ENCODE measurements at regions not wholly inside any gene's neighbourhood (a gene's known extent, or its start where the extent isn't known, plus 50 kb on each side); places are given as distances from the start of the nearest gene placed in this dataset.

GRCh38 chr10:85444868-85445267 is 921.7 kb downstream of the GRID1 start:
- DNase-seq (no peak), ATAC-seq (no peak), FAIRE-seq (no peak)
- H3K27me3 ChIP-seq = no peaks in the 10 kb centered on the region
- 90% methylated on average over 2 of the region's 2 CpGs for WGBS, 2 donors
- no peaks in the 10 kb centered on the region for H3K4me1 ChIP-seq
- H3K27ac ChIP-seq = no peak overlapping the region
- TF ChIP-seq CTCF (IDR thresholded peaks at IDR 0.05) = no peak
- intact Hi-C loops (cut with DNase I) = no loop called here
- no peaks in the 10 kb centered on the region for H3K36me3 ChIP-seq
- H3K4me3 ChIP-seq = no peak overlapping the region
- H3K9me3 ChIP-seq = no peaks in the 10 kb centered on the region

- ATAC-seq = no peak
- no peak overlapping the region for H3K27ac ChIP-seq
- TF ChIP-seq CTCF (IDR thresholded peaks at IDR 0.05) = no peak
- H3K36me3 ChIP-seq = no peaks in the 10 kb centered on the region
- H3K4me1 ChIP-seq = no peaks in the 10 kb centered on the region
- WGBS, 2 donors = 51 to 53% methylated on average over 2 of the region's 2 CpGs
- no peak for FAIRE-seq
- DNase-seq = no peak
- no peaks in the 10 kb centered on the region for H3K9me3 ChIP-seq
- no peak overlapping the region for H3K4me3 ChIP-seq
- H3K27me3 ChIP-seq = no peaks in the 10 kb centered on the region
- intact Hi-C loops (cut with DNase I) = no loop called here
Measured at GRCh38 chr10:85445702-85446101, 920.9 kb downstream of the GRID1 start.

GRCh38 chr10:85446827-85447226 is 919.8 kb downstream of the GRID1 start:
- no peaks in the 10 kb centered on the region for H3K27me3 ChIP-seq
- 60 to 61% methylated on average over 2 of the region's 2 CpGs for WGBS, 2 donors
- ATAC-seq = no peak
- no peak for TF ChIP-seq CTCF (IDR thresholded peaks at IDR 0.05)
- no peak for FAIRE-seq
- H3K27ac ChIP-seq = no peak overlapping the region
- H3K9me3 ChIP-seq = no peaks in the 10 kb centered on the region
- DNase-seq = no peak
- intact Hi-C loops (cut with DNase I) = no loop called here
- H3K4me1 ChIP-seq = no peaks in the 10 kb centered on the region
- no peaks in the 10 kb centered on the region for H3K36me3 ChIP-seq
- no peak overlapping the region for H3K4me3 ChIP-seq

GRCh38 chr10:85447690-85448089 is 918.9 kb downstream of the GRID1 start:
- FAIRE-seq = no peak
- intact Hi-C loops (cut with DNase I) = no loop called here

GRCh38 chr10:85448716-85449115 is 917.9 kb downstream of the GRID1 start:
- WGBS, 2 donors = 71 to 87% methylated on average over 5 of the region's 5 CpGs
- intact Hi-C loops (cut with DNase I) = no loop called here

More at GRCh38 chr10:85447690-85448089, 918.9 kb downstream of the GRID1 start:
- H3K27ac ChIP-seq = no peak overlapping the region
- no peaks in the 10 kb centered on the region for H3K9me3 ChIP-seq
- ATAC-seq (no peak), DNase-seq (no peak)
- WGBS, 2 donors = 63 to 76% methylated on average over 1 of the region's 1 CpG
- H3K4me1 ChIP-seq = no peaks in the 10 kb centered on the region
- H3K36me3 ChIP-seq = no peaks in the 10 kb centered on the region
- TF ChIP-seq CTCF (IDR thresholded peaks at IDR 0.05) = no peak
- no peaks in the 10 kb centered on the region for H3K27me3 ChIP-seq
- no peak overlapping the region for H3K4me3 ChIP-seq

More at GRCh38 chr10:85448716-85449115, 917.9 kb downstream of the GRID1 start:
- no peak for FAIRE-seq
- H3K27me3 ChIP-seq = no peaks in the 10 kb centered on the region
- H3K27ac ChIP-seq = no peak overlapping the region
- no peak for ATAC-seq
- H3K4me1 ChIP-seq = no peaks in the 10 kb centered on the region
- H3K4me3 ChIP-seq = no peak overlapping the region
- DNase-seq = no peak
- TF ChIP-seq CTCF (IDR thresholded peaks at IDR 0.05) = no peak
- no peaks in the 10 kb centered on the region for H3K9me3 ChIP-seq
- H3K36me3 ChIP-seq = no peaks in the 10 kb centered on the region
